ENCODE measurements at regions not wholly inside any gene's neighbourhood (a gene's known extent, or its start where the extent isn't known, plus 50 kb on each side); places are given as distances from the start of the nearest gene placed in this dataset.

DNA sequence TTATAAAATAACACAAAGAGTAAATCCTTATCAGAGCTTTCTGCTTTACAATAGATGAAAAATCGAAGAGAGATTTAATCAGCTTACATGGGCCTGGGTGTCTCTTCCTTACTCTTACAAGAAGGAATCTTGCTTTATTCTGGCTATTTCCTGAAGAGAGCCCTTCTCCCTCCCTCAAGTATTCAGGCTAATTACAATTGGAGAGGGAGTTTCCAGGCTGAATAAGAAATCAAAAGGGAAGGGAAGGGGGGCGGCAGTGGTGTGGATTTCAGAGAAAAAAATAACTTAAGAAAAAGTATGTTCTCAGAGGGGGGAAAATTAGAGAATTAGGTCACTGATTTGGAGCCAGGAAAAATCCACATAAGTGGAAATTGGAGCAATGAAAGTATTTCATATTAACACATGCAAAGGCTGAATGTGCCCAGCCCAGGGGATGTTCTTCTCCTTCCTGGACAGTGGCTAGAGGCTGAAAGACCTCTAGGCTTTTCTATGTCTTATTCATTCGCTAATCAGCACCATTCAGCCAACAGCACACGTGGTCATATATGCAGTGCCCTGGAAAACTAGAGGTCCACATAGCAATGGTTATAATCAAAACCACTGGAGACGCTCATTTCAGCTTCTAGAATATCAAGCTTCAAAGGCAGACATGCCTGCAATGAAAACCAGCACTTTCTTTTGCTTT, 158.9 kb upstream of the BTG1 start:
- H3K4me1 ChIP-seq (ENCODE audit: control insufficient read depth in 1 of 2, low read depth in 2 of 2): no peaks in the 10 kb centered on the region
- no peak for DNase-seq (ENCODE audit: low spot score)
- H3K27me3 ChIP-seq (replicated peaks; ENCODE audit: insufficient read depth): no peaks in the 10 kb centered on the region
- no peaks in the 10 kb centered on the region for H3K36me3 ChIP-seq
- H3K9me3 ChIP-seq: no peaks in the 10 kb centered on the region
- ATAC-seq (ENCODE audit: insufficient number of reproducible peaks, low FRiP score, low read depth): no peak
- TF ChIP-seq, protein P1, sequence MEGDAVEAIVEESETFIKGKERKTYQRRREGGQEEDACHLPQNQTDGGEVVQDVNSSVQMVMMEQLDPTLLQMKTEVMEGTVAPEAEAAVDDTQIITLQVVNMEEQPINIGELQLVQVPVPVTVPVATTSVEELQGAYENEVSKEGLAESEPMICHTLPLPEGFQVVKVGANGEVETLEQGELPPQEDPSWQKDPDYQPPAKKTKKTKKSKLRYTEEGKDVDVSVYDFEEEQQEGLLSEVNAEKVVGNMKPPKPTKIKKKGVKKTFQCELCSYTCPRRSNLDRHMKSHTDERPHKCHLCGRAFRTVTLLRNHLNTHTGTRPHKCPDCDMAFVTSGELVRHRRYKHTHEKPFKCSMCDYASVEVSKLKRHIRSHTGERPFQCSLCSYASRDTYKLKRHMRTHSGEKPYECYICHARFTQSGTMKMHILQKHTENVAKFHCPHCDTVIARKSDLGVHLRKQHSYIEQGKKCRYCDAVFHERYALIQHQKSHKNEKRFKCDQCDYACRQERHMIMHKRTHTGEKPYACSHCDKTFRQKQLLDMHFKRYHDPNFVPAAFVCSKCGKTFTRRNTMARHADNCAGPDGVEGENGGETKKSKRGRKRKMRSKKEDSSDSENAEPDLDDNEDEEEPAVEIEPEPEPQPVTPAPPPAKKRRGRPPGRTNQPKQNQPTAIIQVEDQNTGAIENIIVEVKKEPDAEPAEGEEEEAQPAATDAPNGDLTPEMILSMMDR (IDR thresholded peaks at IDR 0.05): no peak
- H3K4me3 ChIP-seq: no peak overlapping the region
- H3K27ac ChIP-seq: no peak overlapping the region

DNA sequence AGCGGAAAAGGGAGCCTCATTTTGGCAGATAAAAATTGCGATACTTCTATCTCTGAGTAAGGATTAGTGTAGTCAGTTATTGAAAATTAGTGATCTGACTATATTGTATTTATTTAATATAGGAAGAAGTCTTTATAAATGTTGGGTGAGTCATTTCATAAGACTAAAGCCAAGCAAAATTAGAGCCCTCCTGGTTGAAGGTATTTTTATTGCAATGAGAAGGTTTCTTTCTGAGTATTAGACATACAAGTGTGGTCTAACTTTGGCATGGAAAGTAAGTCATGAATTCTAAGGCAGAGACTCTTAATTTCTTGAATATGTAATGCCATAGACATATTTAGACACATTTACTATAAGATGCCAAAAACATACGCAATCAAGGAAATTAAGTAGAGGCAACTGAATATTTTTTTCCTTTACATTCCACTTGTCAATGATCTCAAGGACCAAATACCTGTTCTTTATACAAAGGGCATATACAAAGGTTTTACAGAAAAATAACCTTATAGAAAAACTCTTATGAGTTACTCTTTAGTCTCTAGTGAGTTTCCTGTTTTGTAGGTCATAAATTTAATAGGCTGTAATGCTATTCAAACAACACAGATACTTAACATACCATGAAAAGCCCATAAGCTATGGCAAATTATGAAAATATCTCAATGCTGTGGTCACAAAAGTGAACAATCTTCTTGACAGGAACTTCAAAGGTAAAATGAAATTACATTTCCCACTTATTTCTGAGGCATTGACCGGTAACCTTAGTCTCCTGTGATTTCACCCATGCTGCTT, 156.6 kb upstream of the BTG1 start:
- ATAC-seq (ENCODE audit: insufficient number of reproducible peaks, low FRiP score, low read depth) (no peak), DNase-seq (ENCODE audit: low spot score) (no peak)
- TF ChIP-seq, protein P1 (IDR thresholded peaks at IDR 0.05): no peak
- Histone ChIP-seq H3K36me3 (no peaks in the 10 kb centered on the region), H3K9me3 (no peaks in the 10 kb centered on the region), H3K4me3 (no peak overlapping the region), H3K27me3 (replicated peaks; ENCODE audit: insufficient read depth) (no peaks in the 10 kb centered on the region), H3K4me1 (ENCODE audit: control insufficient read depth in 1 of 2, low read depth in 2 of 2) (no peaks in the 10 kb centered on the region), H3K27ac (no peak overlapping the region)

DNA sequence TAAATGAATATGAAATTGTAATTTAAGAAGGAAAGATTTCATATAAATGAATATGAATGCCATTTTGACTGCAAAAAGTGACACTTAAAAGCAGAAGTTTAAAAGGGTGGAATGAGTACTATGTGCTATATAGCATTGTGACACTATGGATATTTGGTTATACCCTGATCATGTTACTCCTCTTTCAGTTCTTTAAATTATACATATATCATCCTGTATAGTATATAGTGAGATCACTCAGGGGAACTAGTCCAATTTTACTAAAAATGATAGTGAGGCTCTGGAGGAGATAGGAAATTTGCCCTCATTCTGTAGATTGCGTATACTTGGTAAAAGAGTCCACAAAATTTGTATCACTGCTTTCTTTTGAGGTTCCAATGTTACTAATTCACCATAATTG, 155.7 kb upstream of the BTG1 start:
- DNase-seq (ENCODE audit: low spot score): no peak
- TF ChIP-seq, protein P1 (IDR thresholded peaks at IDR 0.05): no peak
- Histone ChIP-seq H3K4me1 (ENCODE audit: control insufficient read depth in 1 of 2, low read depth in 2 of 2) (no peaks in the 10 kb centered on the region), H3K27me3 (replicated peaks; ENCODE audit: insufficient read depth) (no peaks in the 10 kb centered on the region), H3K36me3 (no peaks in the 10 kb centered on the region), H3K4me3 (no peak overlapping the region), H3K9me3 (no peaks in the 10 kb centered on the region), H3K27ac (no peak overlapping the region)
- no peak for ATAC-seq (ENCODE audit: insufficient number of reproducible peaks, low FRiP score, low read depth)

DNA sequence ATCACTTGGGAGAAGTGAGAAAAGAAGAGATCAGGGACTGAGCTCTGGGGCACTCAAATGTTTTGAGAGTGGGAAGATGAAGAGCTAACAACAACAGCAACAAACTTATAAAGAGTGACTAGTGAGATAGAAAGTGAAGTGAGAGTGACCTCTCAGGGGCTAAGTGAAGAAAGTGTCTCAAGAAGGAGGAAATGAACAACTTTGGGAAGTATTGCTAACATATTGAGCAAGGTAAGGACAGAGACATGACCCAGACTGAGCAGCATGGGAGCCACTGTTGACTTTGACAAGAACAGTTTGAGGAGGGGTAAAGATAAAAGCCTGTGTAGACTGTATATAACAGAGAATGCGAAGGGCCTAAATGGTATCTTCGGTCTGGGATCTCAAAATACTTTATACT, 155.1 kb upstream of the BTG1 start:
- ATAC-seq (ENCODE audit: insufficient number of reproducible peaks, low FRiP score, low read depth): no peak
- no peaks in the 10 kb centered on the region for H3K9me3 ChIP-seq
- no peaks in the 10 kb centered on the region for H3K27me3 ChIP-seq (replicated peaks; ENCODE audit: insufficient read depth)
- H3K27ac ChIP-seq: no peak overlapping the region
- TF ChIP-seq, protein P1 (IDR thresholded peaks at IDR 0.05): no peak
- H3K4me3 ChIP-seq: no peak overlapping the region
- H3K4me1 ChIP-seq (ENCODE audit: control insufficient read depth in 1 of 2, low read depth in 2 of 2): no peaks in the 10 kb centered on the region
- no peak for DNase-seq (ENCODE audit: low spot score)
- no peaks in the 10 kb centered on the region for H3K36me3 ChIP-seq

GRCh38 chr12:92299744-92300143, 154.1 kb upstream of the BTG1 start:
- Histone ChIP-seq H3K9me3 (no peaks in the 10 kb centered on the region), H3K27me3 (replicated peaks; ENCODE audit: insufficient read depth) (no peaks in the 10 kb centered on the region), H3K4me1 (ENCODE audit: control insufficient read depth in 1 of 2, low read depth in 2 of 2) (no peaks in the 10 kb centered on the region), H3K4me3 (no peak overlapping the region), H3K36me3 (no peaks in the 10 kb centered on the region), H3K27ac (no peak overlapping the region)
- TF ChIP-seq, protein P1 (IDR thresholded peaks at IDR 0.05): no peak
- ATAC-seq (ENCODE audit: insufficient number of reproducible peaks, low FRiP score, low read depth) (no peak), DNase-seq (ENCODE audit: low spot score) (no peak)
